Mucosa of descending colon (tissue), 3 donors: ENCODE measurements at regions not wholly inside any gene's neighbourhood (a gene's known extent, or its start where the extent isn't known, plus 50 kb on each side); places are given as distances from the start of the nearest gene placed in this dataset.
A peak's percentile ranks its signal among the peaks of the same experiment; 100 is the strongest.

Experiments used
- ATAC-seq: fragments of 200-7000 bp; cut with Tn5 transposase; one replicate; pipeline ENCODE4 v1.9.1; 2020; ENCODE audit warnings: mild to moderate bottlenecking, moderate library complexity
- DNase-seq, 3 donors: peaks; one replicate each; pipeline ENCODE4 v3.0.0-alpha.2; 2020
- H3K36me3 ChIP-seq: fragments of 200-600 bp; one replicate; pipeline ENCODE4 v1.8.0; 2021; ENCODE audit warnings: low read depth, mild to moderate bottlenecking
- H3K4me1 ChIP-seq: fragments of 200-600 bp; one replicate; pipeline ENCODE4 v1.8.0; 2021; ENCODE audit warnings: low read depth, mild to moderate bottlenecking
- H3K4me3 ChIP-seq: fragments of 200-600 bp; one replicate; pipeline ENCODE4 v1.8.0; 2021; ENCODE audit warnings: mild to moderate bottlenecking
- H3K9me3 ChIP-seq: fragments of 200-600 bp; one replicate; pipeline ENCODE4 v1.8.0; 2021; ENCODE audit warnings: mild to moderate bottlenecking
- CTCF ChIP-seq: fragments of 200-600 bp; IDR thresholded peaks from one replicate; pipeline ENCODE4 v1.8.0; 2022; ENCODE audit warnings: antibody characterized with exemption, mild to moderate bottlenecking
- intact Hi-C, 2 donors: fragments of 100-400 bp; cut with DNase I in 1 of 2; cut with micrococcal nuclease in 1 of 2; formaldehyde crosslinking; loops; one replicate each; pipeline versions ENCODE4 v1.11.0 to v1.11.1; 2022; cut with DNase I, micrococcal nuclease
- donor health status: DM: no; HTN: no; CAD: no; lungs with moderate emphysema.
- donor health status: DM: no; HTN: no; CAD: no.
- donor health status: DM: no; HTN: yes; CAD: no.

GRCh38 chr4:38430841-38431240 lies 233.2 kb upstream of the KLF3 start:
- Histone ChIP-seq H3K9me3 (no peaks in the 10 kb centered on the region), H3K36me3 (no peaks in the 10 kb centered on the region), H3K4me3 (no peak overlapping the region), H3K4me1 (no peaks in the 10 kb centered on the region)
- no peak for ATAC-seq
- DNase-seq = no peak
- no peak for TF ChIP-seq CTCF
- intact Hi-C loops = no loop called here

- intact Hi-C loops = no loop called here
- TF ChIP-seq CTCF = no peak
- no peaks in the 10 kb centered on the region for H3K36me3 ChIP-seq
- ATAC-seq (no peak), DNase-seq (no peak)
- peaks cover 3% of the 10 kb centered on the region for H3K9me3 ChIP-seq
- H3K4me3 ChIP-seq = no peak overlapping the region
- H3K4me1 ChIP-seq = no peaks in the 10 kb centered on the region
Observed at GRCh38 chr4:38442073-38442788, 221.8 kb upstream of the KLF3 start.

GRCh38 chr4:38449506-38450174 lies 214.4 kb upstream of the KLF3 start:
- DNase-seq = peak in 2 of 3 donors; percentile 38 to 56
- no peak overlapping the region for H3K4me3 ChIP-seq
- no peak for TF ChIP-seq CTCF
- peaks cover 5% of the 10 kb centered on the region for H3K4me1 ChIP-seq
- ATAC-seq = peak; percentile 57
- intact Hi-C loops = no loop called here
- no peaks in the 10 kb centered on the region for H3K36me3 ChIP-seq
- H3K9me3 ChIP-seq = no peaks in the 10 kb centered on the region

- TF ChIP-seq CTCF = no peak
- peak; percentile 10 for ATAC-seq
- H3K4me3 ChIP-seq = no peak overlapping the region
Observed at GRCh38 chr4:38452009-38452408, 212.0 kb upstream of the KLF3 start.

GRCh38 chr4:38452542-38452941 lies 211.5 kb upstream of the KLF3 start:
- no peak overlapping the region for H3K4me3 ChIP-seq
- intact Hi-C loops = no loop called here
- no peak for TF ChIP-seq CTCF

More at GRCh38 chr4:38452009-38452408, 212.0 kb upstream of the KLF3 start:
- peaks cover 5% of the 10 kb centered on the region for H3K4me1 ChIP-seq
- intact Hi-C loops = no loop called here
- no peaks in the 10 kb centered on the region for H3K9me3 ChIP-seq
- no peaks in the 10 kb centered on the region for H3K36me3 ChIP-seq
- no peak for DNase-seq

More at GRCh38 chr4:38452542-38452941, 211.5 kb upstream of the KLF3 start:
- ATAC-seq = no peak
- no peaks in the 10 kb centered on the region for H3K9me3 ChIP-seq
- no peak for DNase-seq
- peaks cover 5% of the 10 kb centered on the region for H3K4me1 ChIP-seq
- no peaks in the 10 kb centered on the region for H3K36me3 ChIP-seq
